NCI-H146 treated with DMSO at 0.1 percent for 48 hours (cell line): ENCODE measurements at regions not wholly inside any gene's neighbourhood (a gene's known extent, or its start where the extent isn't known, plus 50 kb on each side); places are given as distances from the start of the nearest gene placed in this dataset.
"Not testable (repeated sequence)": the region's sequence is repeated elsewhere in the genome, so short reads cannot be mapped to it uniquely, and the experiment has no call there.

Experiments
- DNase-seq: peaks from one replicate; lab custom pipeline; 2025; ENCODE audit not compliant: unreplicated experiment; lab: John Stamatoyannopoulos, UW

GRCh38 chr14:39734306-39734705 lies 302.1 kb upstream of the FBXO33 start:
- no peak for DNase-seq

- DNase-seq, result no peak
These were observed 301.5 kb upstream of the FBXO33 start for GRCh38 chr14:39733741-39734140.

DNA sequence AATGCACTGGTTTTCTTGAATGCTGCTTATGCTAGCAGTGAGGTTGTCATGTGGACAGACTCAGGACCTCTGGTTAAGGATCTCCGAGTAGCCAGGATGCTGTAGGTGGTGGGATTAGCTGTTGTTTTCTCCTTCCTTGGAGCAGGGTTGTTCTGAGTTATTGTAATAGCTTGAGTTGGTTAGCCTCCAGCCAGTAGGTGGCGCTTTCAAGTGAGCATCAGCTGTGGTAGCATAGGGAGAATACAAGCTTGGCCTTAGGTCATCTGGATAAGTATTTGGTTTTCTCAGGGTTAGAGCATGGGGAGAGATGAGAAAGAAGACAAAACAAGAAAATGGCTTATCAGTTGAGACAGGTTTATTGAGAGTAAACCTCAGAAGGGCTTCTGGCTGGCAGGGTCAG lies 299.7 kb upstream of the FBXO33 start:
- no peak for DNase-seq

DNA sequence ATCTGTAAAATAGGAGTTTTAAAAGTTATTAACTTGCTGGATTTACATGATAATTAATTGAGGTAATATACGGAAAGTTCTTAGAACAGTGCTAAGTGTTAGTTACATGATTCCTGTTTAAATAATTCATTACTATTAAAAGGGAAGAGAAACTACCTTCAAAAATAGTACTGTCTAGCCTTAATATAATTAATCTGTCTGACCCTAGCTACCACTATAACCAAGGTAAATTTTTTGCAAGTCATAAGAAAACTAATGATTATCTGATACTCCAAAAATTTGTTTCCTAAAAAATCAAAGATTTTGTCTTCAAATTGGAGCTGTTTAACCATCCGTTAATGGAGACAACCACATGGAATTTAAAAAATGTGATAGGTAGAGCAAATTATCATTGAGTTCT lies 294.3 kb upstream of the FBXO33 start:
- DNase-seq, result no peak

DNA sequence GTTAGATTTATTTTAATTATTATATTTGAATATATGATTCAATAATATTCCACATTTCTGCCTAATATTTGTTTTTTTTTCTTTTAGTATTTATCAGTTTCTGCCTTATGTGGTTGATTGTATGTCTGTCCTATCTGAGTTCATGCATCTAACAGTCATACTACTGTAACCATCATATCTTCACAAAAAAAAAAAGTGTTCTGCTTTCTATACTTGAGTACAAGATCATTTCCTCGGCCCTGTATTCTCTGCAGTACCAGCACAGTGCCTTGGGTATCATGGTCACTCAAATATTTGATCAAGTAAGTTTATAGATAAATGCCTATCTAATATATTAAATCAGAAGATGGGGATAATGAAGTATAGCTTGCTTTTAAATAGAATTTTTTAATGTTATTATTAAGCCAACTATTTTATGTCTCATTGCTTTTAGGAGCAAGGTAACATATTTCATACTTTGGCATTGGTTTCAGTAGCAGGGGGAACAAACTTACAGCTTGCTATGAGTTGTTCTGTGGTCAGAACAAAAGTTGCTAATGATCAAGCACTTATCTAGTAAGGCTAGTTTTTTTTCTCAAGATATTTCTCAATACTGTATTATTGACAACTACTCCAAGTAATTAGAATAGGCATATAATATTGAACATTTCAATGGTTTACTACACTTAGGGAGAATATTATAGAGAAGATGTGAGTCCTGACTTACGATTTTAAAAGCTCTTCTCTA lies 290.5 kb upstream of the FBXO33 start:
- no peak for DNase-seq

GRCh38 chr14:39716987-39717570 lies 284.8 kb upstream of the FBXO33 start:
- no peak for DNase-seq

DNA sequence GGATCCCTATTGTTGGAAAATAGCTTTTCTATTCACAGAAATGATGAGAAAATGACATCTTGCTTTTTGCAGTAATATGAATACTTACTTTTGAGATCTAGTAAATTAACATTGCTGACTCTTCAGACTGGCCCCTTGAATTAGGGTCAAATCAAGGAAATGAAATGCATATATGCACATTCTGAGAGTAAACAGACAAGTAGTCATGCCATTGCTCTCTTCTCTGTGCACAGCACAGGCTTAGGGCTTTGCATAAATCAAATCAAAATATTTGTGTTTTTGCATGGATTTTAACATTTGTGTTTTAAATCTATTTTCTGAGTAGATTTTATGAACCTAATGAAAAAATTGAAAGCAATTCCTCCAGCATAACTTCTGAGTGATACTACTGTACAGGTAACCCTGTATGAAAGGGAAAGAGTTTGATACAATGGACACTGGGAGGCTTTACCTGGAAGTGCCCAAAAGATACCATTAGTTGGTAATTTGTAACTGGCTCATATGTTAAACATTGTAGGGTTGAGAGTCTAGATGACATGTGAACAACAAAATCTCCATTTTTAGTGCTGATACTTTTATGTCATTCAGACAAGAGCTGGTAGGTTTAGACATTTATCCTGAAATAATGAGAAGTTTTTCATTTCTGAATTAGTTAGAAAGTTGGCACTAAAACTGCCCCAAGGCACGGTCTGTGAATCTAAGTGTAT lies 280.2 kb upstream of the FBXO33 start:
- DNase-seq, result no peak

GRCh38 chr14:39704594-39704993 lies 272.4 kb upstream of the FBXO33 start:
- DNase-seq, result no peak

- no peak for DNase-seq
These were observed 262.1 kb upstream of the FBXO33 start for GRCh38 chr14:39694341-39694740.

- DNase-seq, result no peak
These were observed 251.5 kb upstream of the FBXO33 start for GRCh38 chr14:39683691-39684260.

GRCh38 chr14:39682582-39682981 lies 250.3 kb upstream of the FBXO33 start:
- peak; percentile 3 for DNase-seq

- no peak for DNase-seq
These were observed 249.7 kb upstream of the FBXO33 start for GRCh38 chr14:39681782-39682399.

- DNase-seq, result no peak
These were observed 248.5 kb upstream of the FBXO33 start for GRCh38 chr14:39680777-39681176.

GRCh38 chr14:39673734-39674133 lies 241.5 kb upstream of the FBXO33 start:
- DNase-seq, result no peak

DNA sequence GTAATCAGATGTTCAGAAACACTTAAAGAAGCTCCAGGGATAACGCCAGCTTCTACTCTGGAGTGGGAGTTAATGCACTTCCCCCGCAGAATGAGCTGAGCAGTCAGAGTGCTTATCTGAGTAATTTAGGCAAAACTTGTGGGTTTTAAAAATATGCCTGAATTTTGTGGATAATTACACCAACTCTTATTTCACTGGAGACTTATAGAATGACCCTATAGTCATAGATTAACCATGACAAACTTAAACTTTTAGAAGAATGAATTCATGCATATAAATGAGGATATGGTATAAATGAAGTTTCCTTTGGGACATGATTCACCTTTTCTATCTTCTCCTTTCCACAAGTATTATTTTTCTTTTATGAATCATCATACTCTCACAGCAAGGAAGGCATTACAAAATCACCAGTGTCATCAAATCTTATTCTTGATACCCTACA lies 241.1 kb upstream of the FBXO33 start:
- no peak for DNase-seq

DNA sequence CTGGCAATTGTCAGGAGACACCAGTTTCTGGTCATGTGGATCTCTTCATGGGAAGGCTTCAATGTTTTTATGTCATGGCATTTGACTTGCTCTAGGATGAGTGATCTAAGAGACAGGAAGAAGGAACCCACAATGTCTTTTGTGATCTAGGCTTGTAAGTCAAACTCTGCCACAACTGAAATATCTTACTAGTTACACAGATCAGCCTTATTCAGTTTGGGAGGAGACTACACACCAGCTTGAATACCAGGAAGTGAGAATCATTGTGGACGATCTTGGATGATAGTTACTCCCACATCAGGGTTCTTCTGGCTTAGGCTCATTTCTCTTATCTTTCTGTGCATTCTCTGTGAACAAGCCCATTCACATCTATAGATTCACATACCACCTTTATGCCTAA lies 236.2 kb upstream of the FBXO33 start:
- DNase-seq, result no peak

DNA sequence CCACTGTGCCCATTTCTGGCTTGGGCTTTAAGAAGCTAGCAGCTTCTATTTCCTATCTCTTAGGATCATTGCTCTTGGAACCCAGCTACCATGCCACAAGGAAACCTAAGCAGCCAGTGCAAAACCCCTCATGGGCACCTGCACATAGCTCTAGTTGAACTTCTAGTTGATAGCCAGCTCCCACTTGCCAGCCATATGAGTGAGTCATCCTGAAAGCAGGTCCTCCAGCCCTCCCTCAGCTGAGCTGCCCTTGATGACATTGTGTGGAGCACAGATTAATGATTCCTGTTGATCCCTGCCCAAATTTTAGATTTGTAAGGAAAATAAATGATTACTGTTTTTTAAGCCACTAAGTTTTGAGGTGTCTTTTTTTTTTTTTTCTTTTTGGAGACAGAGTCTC lies 234.2 kb upstream of the FBXO33 start:
- no peak for DNase-seq

GRCh38 chr14:39665075-39665475 lies 232.8 kb upstream of the FBXO33 start:
- DNase-seq, result no peak

GRCh38 chr14:39664646-39665045 lies 232.4 kb upstream of the FBXO33 start:
- DNase-seq, result no peak

GRCh38 chr14:39641224-39641623 lies 209.0 kb upstream of the FBXO33 start:
- no peak for DNase-seq

- DNase-seq, result not testable (repeated sequence)
These were observed 206.8 kb upstream of the FBXO33 start for GRCh38 chr14:39639009-39639408.
